GM18519 (cell line): ENCODE measurements at regions not wholly inside any gene's neighbourhood (a gene's known extent, or its start where the extent isn't known, plus 50 kb on each side); places are given as distances from the start of the nearest gene placed in this dataset.

Experiments
- ATAC-seq: cut with Tn5 transposase; IDR thresholded peaks from one replicate; pipeline ENCODE4 v1.9.1; 2021; ENCODE audit warnings: mild to moderate bottlenecking, moderate library complexity; ENCODE audit not compliant: unreplicated experiment, low FRiP score

DNA sequence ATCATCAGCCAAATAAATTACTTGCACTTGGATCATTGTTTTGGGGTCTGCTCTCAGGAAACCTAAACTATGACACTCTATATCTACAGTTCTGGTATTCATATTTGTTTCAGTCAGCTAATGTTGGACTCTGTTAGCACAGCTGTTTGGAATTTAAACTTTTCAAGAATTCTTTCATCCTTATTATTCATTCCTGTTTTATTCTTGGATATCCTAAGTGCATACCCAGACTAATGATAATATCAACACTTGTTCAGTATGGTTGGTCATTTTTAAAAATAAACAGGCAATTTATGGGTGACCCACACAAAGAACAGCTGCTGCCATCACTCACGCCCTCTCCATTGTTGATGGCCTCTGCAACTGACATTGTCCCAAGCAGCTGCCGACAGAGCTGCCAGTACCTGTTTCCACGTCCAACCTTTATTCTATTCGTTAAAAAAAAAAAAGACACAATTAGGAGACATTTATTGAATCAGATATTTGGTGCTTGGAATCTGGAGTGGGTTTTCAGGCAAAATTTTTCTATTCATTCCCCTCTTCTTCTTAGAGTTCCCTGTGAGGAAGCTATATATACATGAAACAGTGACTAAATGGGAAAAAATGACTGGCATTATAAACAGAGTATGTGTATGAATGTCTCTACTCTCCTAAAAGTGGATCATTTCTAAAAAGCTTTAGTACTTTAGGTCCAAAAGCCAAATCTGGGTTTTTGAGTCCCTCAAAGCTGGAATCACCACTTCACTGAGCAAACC lies 252.1 kb upstream of the NAV3 start:
- ATAC-seq, result no peak

- no peak for ATAC-seq
Observed at GRCh38 chr12:77577791-77578190, 252.9 kb upstream of the NAV3 start.

- no peak for ATAC-seq
Observed at GRCh38 chr12:77575376-77575919, 255.2 kb upstream of the NAV3 start.

GRCh38 chr12:77572371-77572770 lies 258.3 kb upstream of the NAV3 start:
- no peak for ATAC-seq

DNA sequence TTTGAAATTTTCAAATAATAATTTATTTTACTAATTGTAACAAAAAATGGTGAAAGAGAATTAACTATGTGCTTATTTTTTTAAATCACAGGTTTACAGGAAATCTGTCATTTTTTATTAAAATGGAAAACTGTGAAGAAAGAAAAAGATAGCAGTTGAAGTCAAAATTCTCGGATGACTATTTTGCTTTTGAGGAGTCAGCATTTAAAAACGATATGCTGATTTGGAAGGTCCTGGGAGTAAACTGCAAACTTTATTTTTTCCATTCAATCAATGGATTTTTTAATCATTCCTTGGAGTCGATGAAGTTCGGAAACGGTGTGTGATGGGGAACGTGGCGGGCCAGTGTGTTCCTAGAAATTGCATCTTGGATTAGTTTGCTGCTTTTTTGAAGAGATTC lies 258.9 kb upstream of the NAV3 start:
- ATAC-seq, result no peak

GRCh38 chr12:77571127-77571526 lies 259.6 kb upstream of the NAV3 start:
- ATAC-seq, result no peak

GRCh38 chr12:77569876-77570275 lies 260.8 kb upstream of the NAV3 start:
- ATAC-seq, result no peak

GRCh38 chr12:77560714-77561113 lies 270.0 kb upstream of the NAV3 start:
- ATAC-seq, result no peak

GRCh38 chr12:77559400-77560074 lies 271.2 kb upstream of the NAV3 start:
- no peak for ATAC-seq

DNA sequence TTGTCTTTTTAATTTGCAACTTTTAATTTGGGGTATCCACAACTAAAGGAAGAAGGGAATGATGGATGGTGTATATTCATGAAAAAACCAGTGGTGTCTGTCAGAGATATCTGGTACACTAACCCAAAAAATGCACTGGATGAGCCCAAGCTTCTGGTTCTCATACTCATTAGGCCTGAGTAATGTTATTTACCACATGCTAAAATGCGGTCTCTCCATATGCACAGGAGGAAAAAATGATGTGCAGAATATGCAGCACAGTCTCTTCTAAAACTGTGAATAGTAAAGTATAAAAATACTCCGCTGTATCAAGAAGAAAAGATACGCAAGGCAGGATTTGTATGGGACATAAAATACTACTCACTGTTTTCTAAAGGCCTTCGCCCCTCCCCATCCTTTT lies 275.6 kb upstream of the NAV3 start:
- no peak for ATAC-seq

- peak; percentile 100 for ATAC-seq
Observed at GRCh38 chr12:77553976-77554619, 276.6 kb upstream of the NAV3 start.

GRCh38 chr12:77549383-77550128 lies 281.1 kb upstream of the NAV3 start:
- no peak for ATAC-seq

DNA sequence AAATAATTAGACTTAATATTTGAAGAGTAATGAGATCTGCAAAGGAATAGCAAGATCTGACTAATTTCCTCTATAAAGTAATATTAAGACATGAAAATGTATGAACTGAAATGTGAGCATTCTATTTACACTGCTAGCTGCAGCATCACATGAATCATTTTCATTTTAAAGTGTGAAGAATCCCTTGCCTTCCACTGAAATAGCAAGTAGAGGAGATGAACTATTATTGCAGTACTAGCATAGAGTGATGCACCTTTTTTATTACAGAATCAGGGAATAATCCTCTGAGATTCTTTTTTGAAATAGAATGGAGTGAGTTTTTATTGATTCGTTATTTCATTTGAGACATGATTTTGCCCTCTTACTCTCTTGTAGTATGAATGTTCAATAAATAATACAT lies 281.9 kb upstream of the NAV3 start:
- no peak for ATAC-seq

DNA sequence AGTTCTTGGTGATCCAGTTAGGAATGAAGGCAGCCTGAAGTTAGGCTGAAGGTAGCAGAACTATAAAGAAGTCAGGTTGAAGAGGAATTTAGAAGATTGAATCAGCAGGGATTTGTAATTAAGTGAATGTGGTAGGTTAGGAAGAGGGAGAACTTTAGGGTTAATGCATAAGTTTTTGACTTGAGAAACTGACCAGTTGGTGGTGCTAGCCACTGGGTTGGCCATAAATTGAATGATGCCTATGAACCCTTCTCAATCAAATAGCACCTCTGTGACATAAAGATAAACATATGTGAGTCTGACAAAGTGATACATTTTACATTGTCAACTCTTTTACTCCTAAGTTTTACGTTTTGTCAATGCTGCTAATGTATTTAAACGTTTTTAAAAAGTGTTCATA lies 290.6 kb upstream of the NAV3 start:
- ATAC-seq, result no peak

- no peak for ATAC-seq
Observed at GRCh38 chr12:77537663-77538062, 293.0 kb upstream of the NAV3 start.

DNA sequence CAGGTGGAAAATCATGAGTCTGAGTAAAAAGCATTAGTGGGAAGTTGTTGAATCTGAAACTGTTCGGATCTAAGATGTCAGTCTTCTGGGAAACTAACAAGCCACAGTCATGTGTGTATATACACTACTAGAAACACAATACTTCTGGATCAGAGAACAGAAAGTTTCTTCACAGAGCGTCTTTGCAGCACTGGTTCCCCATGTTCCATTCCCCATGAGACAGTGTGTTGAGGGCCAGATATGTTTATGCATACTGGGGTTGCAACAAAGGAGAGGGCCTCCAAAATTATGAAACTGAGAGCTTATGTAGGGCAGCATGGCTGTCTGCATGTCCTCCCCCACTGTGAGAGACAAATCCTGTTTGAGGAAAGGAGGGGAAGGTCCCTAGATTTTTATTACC lies 295.0 kb upstream of the NAV3 start:
- ATAC-seq, result no peak

- ATAC-seq, result no peak
Observed at GRCh38 chr12:77531912-77532311, 298.8 kb upstream of the NAV3 start.

GRCh38 chr12:77522247-77522646 lies 308.4 kb upstream of the NAV3 start:
- no peak for ATAC-seq

- no peak for ATAC-seq
Observed at GRCh38 chr12:77521508-77522115, 309.1 kb upstream of the NAV3 start.

DNA sequence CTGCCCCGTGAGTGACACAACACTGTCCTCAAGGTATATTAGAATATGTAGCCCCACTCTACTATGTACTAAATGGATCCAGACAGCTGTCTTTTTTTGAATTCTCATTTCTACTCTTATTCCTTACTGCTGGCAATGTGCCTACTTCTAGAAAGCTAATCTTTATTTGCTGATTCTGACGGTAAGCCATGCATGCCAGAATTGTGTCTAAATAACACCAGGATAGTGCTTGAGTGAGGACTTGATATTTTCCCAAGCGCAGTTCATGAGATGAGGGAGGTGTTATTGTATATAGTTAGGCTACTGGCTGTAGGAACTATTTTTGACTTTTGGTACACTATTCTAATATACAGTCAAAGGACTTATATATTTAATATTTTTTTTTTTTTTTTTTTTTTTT lies 316.2 kb upstream of the NAV3 start:
- ATAC-seq, result no peak
